Cardiac muscle cell (in vitro differentiated cells and primary cell): ENCODE measurements at regions not wholly inside any gene's neighbourhood (a gene's known extent, or its start where the extent isn't known, plus 50 kb on each side); places are given as distances from the start of the nearest gene placed in this dataset.

Experiments
- DNase-seq, 2 donors: peaks; one replicate each; pipeline versions ENCODE4 v3.0.0 to v3.0.0-alpha.2; 2010 to 2017; ENCODE audit warnings: low read depth in 1 of 2, low spot score in 1 of 2
- H3K27ac ChIP-seq: fragments of 200-600 bp; sonication (generic); 2 replicates; pipeline ENCODE4 v1.5.1; 2016
- H3K27me3 ChIP-seq: fragments of 200-600 bp; sonication (generic); 2 replicates; pipeline ENCODE4 v1.6.0; 2016; ENCODE audit warnings: control low read depth
- H3K36me3 ChIP-seq: fragments of 200-600 bp; sonication (generic); 2 replicates; pipeline ENCODE4 v1.5.1; 2016; ENCODE audit warnings: control low read depth
- H3K4me1 ChIP-seq: fragments of 200-600 bp; sonication (generic); 2 replicates; pipeline ENCODE4 v1.8.1; 2017; ENCODE audit warnings: low read depth, mild to moderate bottlenecking, mixed run types
- H3K4me3 ChIP-seq: fragments of 200-600 bp; sonication (generic); 2 replicates; pipeline ENCODE4 v1.5.1; 2016; ENCODE audit warnings: mild to moderate bottlenecking
- H3K9me3 ChIP-seq: fragments of 200-600 bp; sonication (generic); 2 replicates; pipeline ENCODE4 v1.5.1; 2017; ENCODE audit warnings: low read depth, mild to moderate bottlenecking, control low read depth
- CTCF ChIP-seq: IDR thresholded peaks from 2 replicates; pipeline ENCODE4 v1.5.1; 2012; ENCODE audit warnings: low read depth, mild to moderate bottlenecking, low read length

GRCh38 chr6:134457941-134458340, 140.0 kb upstream of the SGK1 start:
- Histone ChIP-seq H3K4me1 (no peaks in the 10 kb centered on the region), H3K9me3 (no peaks in the 10 kb centered on the region), H3K27me3 (no peaks in the 10 kb centered on the region), H3K27ac (no peak overlapping the region), H3K36me3 (no peaks in the 10 kb centered on the region), H3K4me3 (no peak overlapping the region)
- TF ChIP-seq CTCF: peak; percentile 11
- DNase-seq: no peak

- Histone ChIP-seq H3K36me3 (no peaks in the 10 kb centered on the region), H3K27ac (no peak overlapping the region), H3K4me3 (no peak overlapping the region), H3K27me3 (no peaks in the 10 kb centered on the region), H3K4me1 (no peaks in the 10 kb centered on the region), H3K9me3 (no peaks in the 10 kb centered on the region)
- DNase-seq: no peak
- no peak for TF ChIP-seq CTCF
Observed at GRCh38 chr6:134456226-134456625, 138.3 kb upstream of the SGK1 start.

- Histone ChIP-seq H3K27ac (no peak overlapping the region), H3K27me3 (no peaks in the 10 kb centered on the region), H3K4me3 (no peak overlapping the region), H3K36me3 (no peaks in the 10 kb centered on the region), H3K4me1 (no peaks in the 10 kb centered on the region), H3K9me3 (no peaks in the 10 kb centered on the region)
- DNase-seq: no peak
- no peak for TF ChIP-seq CTCF
Observed at GRCh38 chr6:134455319-134455718, 137.4 kb upstream of the SGK1 start.

- Histone ChIP-seq H3K4me1 (no peaks in the 10 kb centered on the region), H3K9me3 (no peaks in the 10 kb centered on the region), H3K36me3 (no peaks in the 10 kb centered on the region), H3K4me3 (no peak overlapping the region), H3K27ac (no peak overlapping the region), H3K27me3 (no peaks in the 10 kb centered on the region)
- TF ChIP-seq CTCF: no peak
- DNase-seq: peak in 1 of 2 donors; percentile 21
Observed at GRCh38 chr6:134454794-134455193, 136.9 kb upstream of the SGK1 start.

GRCh38 chr6:134453792-134454510, 136.0 kb upstream of the SGK1 start:
- no peaks in the 10 kb centered on the region for H3K27me3 ChIP-seq
- H3K9me3 ChIP-seq: no peaks in the 10 kb centered on the region
- H3K4me3 ChIP-seq: no peak overlapping the region
- no peak for TF ChIP-seq CTCF
- no peaks in the 10 kb centered on the region for H3K36me3 ChIP-seq
- DNase-seq: no peak
- no peaks in the 10 kb centered on the region for H3K4me1 ChIP-seq
- no peak overlapping the region for H3K27ac ChIP-seq

- DNase-seq: no peak
- H3K27ac ChIP-seq: no peak overlapping the region
- H3K36me3 ChIP-seq: no peaks in the 10 kb centered on the region
- no peak for TF ChIP-seq CTCF
- no peaks in the 10 kb centered on the region for H3K27me3 ChIP-seq
- no peaks in the 10 kb centered on the region for H3K4me1 ChIP-seq
- H3K4me3 ChIP-seq: no peak overlapping the region
- H3K9me3 ChIP-seq: no peaks in the 10 kb centered on the region
Observed at GRCh38 chr6:134452906-134453305, 135.0 kb upstream of the SGK1 start.
